ENCODE measurements at regions not wholly inside any gene's neighbourhood (a gene's known extent, or its start where the extent isn't known, plus 50 kb on each side); places are given as distances from the start of the nearest gene placed in this dataset.

- DNase-seq, result no peak
- no peak for ATAC-seq
- Mint-ChIP-seq H3K27ac (no peak overlapping the region), H3K27me3 (no peaks in the 10 kb centered on the region), H3K36me3 (ENCODE audit: low read depth) (no peaks in the 10 kb centered on the region), H3K9me3 (no peaks in the 10 kb centered on the region), H3K4me1 (no peaks in the 10 kb centered on the region), H3K4me3 (no peak overlapping the region)
These were observed 1034.5 kb upstream of the PHF14 start for GRCh38 chr7:9939176-9939575.

- no peak for DNase-seq
- H3K27ac Mint-ChIP-seq, result no peak overlapping the region
- H3K9me3 Mint-ChIP-seq, result peaks cover 6% of the 10 kb centered on the region
- H3K36me3 Mint-ChIP-seq (ENCODE audit: low read depth), result no peaks in the 10 kb centered on the region
- H3K4me1 Mint-ChIP-seq, result no peaks in the 10 kb centered on the region
- no peaks in the 10 kb centered on the region for H3K27me3 Mint-ChIP-seq
- no peak overlapping the region for H3K4me3 Mint-ChIP-seq
- no peak for ATAC-seq
These were observed 1028.5 kb upstream of the PHF14 start for GRCh38 chr7:9945131-9945530.

- DNase-seq, result no peak
- Mint-ChIP-seq H3K4me1 (no peaks in the 10 kb centered on the region), H3K27ac (no peak overlapping the region), H3K27me3 (no peaks in the 10 kb centered on the region), H3K9me3 (peaks cover 6% of the 10 kb centered on the region), H3K4me3 (no peak overlapping the region), H3K36me3 (ENCODE audit: low read depth) (no peaks in the 10 kb centered on the region)
- no peak for ATAC-seq
These were observed 1027.8 kb upstream of the PHF14 start for GRCh38 chr7:9945857-9946256.

- H3K27ac Mint-ChIP-seq, result no peak overlapping the region
- H3K27me3 Mint-ChIP-seq, result no peaks in the 10 kb centered on the region
- no peaks in the 10 kb centered on the region for H3K4me1 Mint-ChIP-seq
- no peaks in the 10 kb centered on the region for H3K9me3 Mint-ChIP-seq
- no peak for DNase-seq
- no peaks in the 10 kb centered on the region for H3K36me3 Mint-ChIP-seq (ENCODE audit: low read depth)
- no peak overlapping the region for H3K4me3 Mint-ChIP-seq
- no peak for ATAC-seq
These were observed 1018.5 kb upstream of the PHF14 start for GRCh38 chr7:9955138-9955537.

GRCh38 chr7:9958486-9958885 lies 1015.2 kb upstream of the PHF14 start:
- no peaks in the 10 kb centered on the region for H3K4me1 Mint-ChIP-seq
- H3K9me3 Mint-ChIP-seq, result no peaks in the 10 kb centered on the region
- no peaks in the 10 kb centered on the region for H3K27me3 Mint-ChIP-seq
- no peak for DNase-seq
- no peaks in the 10 kb centered on the region for H3K36me3 Mint-ChIP-seq (ENCODE audit: low read depth)
- no peak for ATAC-seq
- H3K4me3 Mint-ChIP-seq, result no peak overlapping the region
- no peak overlapping the region for H3K27ac Mint-ChIP-seq

GRCh38 chr7:9960460-9960859 lies 1013.2 kb upstream of the PHF14 start:
- no peak overlapping the region for H3K27ac Mint-ChIP-seq
- no peak overlapping the region for H3K4me3 Mint-ChIP-seq
- no peaks in the 10 kb centered on the region for H3K27me3 Mint-ChIP-seq
- H3K36me3 Mint-ChIP-seq (ENCODE audit: low read depth), result no peaks in the 10 kb centered on the region
- H3K9me3 Mint-ChIP-seq, result no peaks in the 10 kb centered on the region
- DNase-seq (no peak), ATAC-seq (no peak)
- H3K4me1 Mint-ChIP-seq, result no peaks in the 10 kb centered on the region

GRCh38 chr7:9961161-9961922 lies 1012.3 kb upstream of the PHF14 start:
- DNase-seq, result no peak
- ATAC-seq, result no peak
- Mint-ChIP-seq H3K4me3 (no peak overlapping the region), H3K36me3 (ENCODE audit: low read depth) (no peaks in the 10 kb centered on the region), H3K27ac (no peak overlapping the region), H3K4me1 (no peaks in the 10 kb centered on the region), H3K27me3 (no peaks in the 10 kb centered on the region), H3K9me3 (no peaks in the 10 kb centered on the region)

- no peak for DNase-seq
- Mint-ChIP-seq H3K36me3 (ENCODE audit: low read depth) (no peaks in the 10 kb centered on the region), H3K4me3 (no peak overlapping the region)
These were observed 1010.9 kb upstream of the PHF14 start for GRCh38 chr7:9962742-9963141.

GRCh38 chr7:9978106-9979064 lies 995.3 kb upstream of the PHF14 start:
- Mint-ChIP-seq H3K9me3 (no peaks in the 10 kb centered on the region), H3K27ac (no peak overlapping the region), H3K36me3 (ENCODE audit: low read depth) (no peaks in the 10 kb centered on the region), H3K27me3 (no peaks in the 10 kb centered on the region), H3K4me1 (no peaks in the 10 kb centered on the region), H3K4me3 (no peak overlapping the region)
- ATAC-seq (no peak), DNase-seq (no peak)

More at GRCh38 chr7:9962742-9963141, 1010.9 kb upstream of the PHF14 start:
- ATAC-seq, result no peak
- no peaks in the 10 kb centered on the region for H3K27me3 Mint-ChIP-seq
- no peak overlapping the region for H3K27ac Mint-ChIP-seq
- no peaks in the 10 kb centered on the region for H3K9me3 Mint-ChIP-seq
- H3K4me1 Mint-ChIP-seq, result no peaks in the 10 kb centered on the region

GRCh38 chr7:9981742-9982349 lies 991.8 kb upstream of the PHF14 start:
- ATAC-seq (no peak), DNase-seq (no peak)
- no peak overlapping the region for H3K4me3 Mint-ChIP-seq
- H3K4me1 Mint-ChIP-seq, result no peaks in the 10 kb centered on the region
- no peak overlapping the region for H3K27ac Mint-ChIP-seq
- H3K36me3 Mint-ChIP-seq (ENCODE audit: low read depth), result no peaks in the 10 kb centered on the region
- no peaks in the 10 kb centered on the region for H3K9me3 Mint-ChIP-seq
- H3K27me3 Mint-ChIP-seq, result no peaks in the 10 kb centered on the region

- Mint-ChIP-seq H3K27me3 (no peaks in the 10 kb centered on the region), H3K9me3 (peaks cover 3% of the 10 kb centered on the region), H3K27ac (no peak overlapping the region), H3K4me1 (no peaks in the 10 kb centered on the region), H3K4me3 (no peak overlapping the region), H3K36me3 (ENCODE audit: low read depth) (no peaks in the 10 kb centered on the region)
- DNase-seq, result no peak
- no peak for ATAC-seq
These were observed 990.6 kb upstream of the PHF14 start for GRCh38 chr7:9983048-9983447.

GRCh38 chr7:10015687-10016086 lies 958.0 kb upstream of the PHF14 start:
- no peaks in the 10 kb centered on the region for H3K36me3 Mint-ChIP-seq (ENCODE audit: low read depth)
- no peak overlapping the region for H3K4me3 Mint-ChIP-seq
- H3K9me3 Mint-ChIP-seq, result peaks cover 14% of the 10 kb centered on the region
- H3K4me1 Mint-ChIP-seq, result no peaks in the 10 kb centered on the region
- no peak overlapping the region for H3K27ac Mint-ChIP-seq
- ATAC-seq, result no peak
- no peak for DNase-seq
- no peaks in the 10 kb centered on the region for H3K27me3 Mint-ChIP-seq

- ATAC-seq (no peak), DNase-seq (no peak)
- Mint-ChIP-seq H3K4me3 (no peak overlapping the region), H3K27ac (no peak overlapping the region), H3K9me3 (peaks cover 9% of the 10 kb centered on the region), H3K36me3 (ENCODE audit: low read depth) (no peaks in the 10 kb centered on the region), H3K27me3 (no peaks in the 10 kb centered on the region), H3K4me1 (no peaks in the 10 kb centered on the region)
These were observed 951.2 kb upstream of the PHF14 start for GRCh38 chr7:10022480-10022879.

- Mint-ChIP-seq H3K4me3 (no peak overlapping the region), H3K27me3 (no peaks in the 10 kb centered on the region), H3K36me3 (ENCODE audit: low read depth) (no peaks in the 10 kb centered on the region), H3K9me3 (peaks cover 9% of the 10 kb centered on the region), H3K4me1 (no peaks in the 10 kb centered on the region), H3K27ac (no peak overlapping the region)
- DNase-seq (no peak), ATAC-seq (no peak)
These were observed 950.7 kb upstream of the PHF14 start for GRCh38 chr7:10022957-10023356.
